Stimulated activated CD8-positive, alpha-beta memory T cell treated with anti-CD3 and anti-CD28 coated beads, Interleukin-7, amount 100 ng/mL, for 1 hour (primary cell): ENCODE measurements at regions not wholly inside any gene's neighbourhood (a gene's known extent, or its start where the extent isn't known, plus 50 kb on each side); places are given as distances from the start of the nearest gene placed in this dataset.
"Not testable (repeated sequence)": the region's sequence is repeated elsewhere in the genome, so short reads cannot be mapped to it uniquely, and the experiment has no call there.

Source experiments
- DNase-seq, 2 donors: peaks; one replicate each; pipeline ENCODE4 v3.0.0-alpha.2; 2020; ENCODE audit warnings: low read depth in 2 of 2

- no peak for DNase-seq
Observed at GRCh38 chr19:28326746-28327145, 886.2 kb downstream of the UQCRFS1 start.

DNA sequence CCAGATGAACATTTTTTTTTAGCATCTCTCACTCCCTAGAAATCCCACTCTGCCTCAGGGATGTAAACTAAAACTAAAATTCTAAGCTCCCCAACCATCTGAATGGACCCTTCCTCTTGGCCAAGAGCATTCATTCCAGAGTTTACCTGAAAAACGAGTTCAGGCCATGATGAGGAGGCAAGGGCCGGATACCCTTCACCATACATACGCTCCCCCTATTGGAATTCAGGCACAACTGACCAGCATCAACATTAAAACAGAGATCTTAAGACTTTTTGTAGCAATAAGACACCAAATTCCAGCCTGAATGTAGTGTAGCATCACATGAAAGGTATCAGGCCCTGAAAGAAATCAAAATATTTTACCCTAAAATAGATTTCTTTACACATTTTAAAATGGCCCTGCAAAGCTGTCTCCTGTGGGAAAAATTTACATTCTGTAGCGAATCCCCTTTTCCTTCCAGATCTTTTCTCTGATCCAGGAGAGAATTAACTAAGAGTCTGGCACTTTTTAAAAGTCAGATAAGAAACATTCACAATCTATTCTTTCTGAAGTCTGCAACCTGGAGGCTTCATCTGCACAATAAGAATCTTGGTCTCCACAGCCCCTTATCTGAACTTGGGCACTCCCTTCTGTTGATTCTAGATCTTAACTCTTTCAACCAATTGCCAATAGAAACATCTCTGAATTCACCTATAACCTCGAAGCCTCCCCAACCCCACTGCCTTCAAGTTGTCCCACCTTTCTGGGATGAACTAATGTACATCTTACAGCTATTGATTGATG, 888.5 kb downstream of the UQCRFS1 start:
- DNase-seq = no peak

DNA sequence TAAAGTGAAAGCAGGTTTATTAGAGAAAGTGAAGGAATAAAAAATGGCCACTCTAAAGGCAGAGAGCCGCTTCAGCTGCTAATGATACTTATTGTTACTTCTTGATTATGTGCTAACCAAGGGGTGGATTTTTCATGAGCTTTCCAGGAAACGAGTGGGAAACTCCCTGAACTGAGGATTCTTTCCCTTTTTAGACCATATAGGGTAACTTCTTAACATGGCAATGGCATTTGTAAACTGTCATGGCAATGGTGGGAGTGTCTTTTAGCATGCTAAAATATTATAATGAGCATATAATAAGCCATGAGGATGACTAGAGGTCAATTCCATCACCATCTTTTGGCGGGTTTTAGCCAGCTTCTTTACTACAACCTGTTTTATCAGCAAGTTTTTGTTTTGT, 890.0 kb downstream of the UQCRFS1 start:
- no peak for DNase-seq

DNA sequence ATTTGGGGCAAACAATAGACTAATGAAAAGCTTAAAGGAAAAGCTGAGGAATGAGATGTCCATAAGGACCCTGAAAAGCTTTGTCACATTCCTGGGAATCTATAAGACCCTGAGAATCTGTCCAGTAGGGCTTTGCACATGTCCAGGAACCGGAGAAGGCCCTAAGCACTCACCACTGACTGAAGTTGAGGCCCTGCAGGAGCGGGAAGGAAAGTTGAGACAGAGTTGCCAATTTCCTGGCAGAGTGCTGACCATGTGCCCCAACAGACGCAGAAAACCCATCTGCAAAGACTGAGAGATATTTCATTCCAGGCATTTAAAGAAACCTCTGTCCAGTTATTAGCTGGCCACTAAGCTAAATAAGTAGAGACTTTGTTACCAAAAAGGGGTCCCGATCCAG, 890.5 kb downstream of the UQCRFS1 start:
- DNase-seq = no peak

DNA sequence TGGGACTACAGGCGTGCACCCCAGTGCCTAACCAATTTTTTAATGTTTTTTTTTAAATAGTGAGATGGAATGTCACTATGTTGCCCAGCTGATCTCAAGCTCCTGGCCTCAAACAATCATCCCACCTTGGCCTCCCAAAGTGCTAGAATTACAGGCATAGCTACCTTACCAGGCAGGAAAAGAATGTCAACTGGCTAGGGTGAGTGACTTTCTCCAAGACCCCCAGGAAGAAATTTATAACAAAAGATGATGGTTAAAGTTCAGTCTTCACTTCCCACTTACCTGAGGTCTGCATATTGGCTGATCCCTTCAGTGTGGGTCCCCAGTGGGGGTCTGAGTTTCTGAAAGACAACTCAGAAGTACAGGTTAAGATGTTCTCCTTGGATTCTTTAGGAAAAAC, 893.0 kb downstream of the UQCRFS1 start:
- no peak for DNase-seq

GRCh38 chr19:28319227-28319626, 893.7 kb downstream of the UQCRFS1 start:
- no peak for DNase-seq

DNA sequence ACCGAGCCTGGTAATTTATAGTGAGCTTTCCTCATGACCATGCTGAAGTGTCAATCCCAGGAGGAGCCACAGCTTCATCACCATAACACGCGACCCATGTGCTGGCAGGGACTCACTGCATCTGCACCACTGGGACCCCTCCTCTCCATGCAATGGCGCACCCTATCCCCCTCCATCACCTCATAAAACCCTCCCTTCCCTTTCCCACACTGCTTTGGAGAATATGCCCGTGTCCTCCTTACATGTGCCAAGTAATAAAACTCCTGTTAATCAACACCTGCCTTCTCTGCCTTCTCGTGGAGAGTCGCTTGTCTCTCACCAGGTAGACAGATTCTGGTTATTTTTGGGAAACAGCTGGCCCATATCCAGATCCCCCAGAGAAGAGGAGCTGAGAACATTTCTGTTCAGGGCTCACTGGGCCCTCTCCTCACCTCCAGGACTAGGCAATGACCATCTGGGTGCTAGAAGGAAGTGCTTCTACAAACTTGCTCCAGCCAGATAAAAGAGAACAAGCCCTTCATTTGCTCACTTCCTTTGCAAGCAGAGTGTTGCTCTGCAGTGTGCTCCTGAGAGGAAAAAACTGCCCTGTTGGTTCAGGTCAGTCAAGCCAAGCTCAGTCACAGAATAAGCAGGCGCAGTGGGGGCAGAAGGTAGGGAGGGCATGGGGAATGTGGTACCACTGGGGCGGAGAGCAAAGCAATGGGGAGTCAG, 894.3 kb downstream of the UQCRFS1 start:
- no peak for DNase-seq

DNA sequence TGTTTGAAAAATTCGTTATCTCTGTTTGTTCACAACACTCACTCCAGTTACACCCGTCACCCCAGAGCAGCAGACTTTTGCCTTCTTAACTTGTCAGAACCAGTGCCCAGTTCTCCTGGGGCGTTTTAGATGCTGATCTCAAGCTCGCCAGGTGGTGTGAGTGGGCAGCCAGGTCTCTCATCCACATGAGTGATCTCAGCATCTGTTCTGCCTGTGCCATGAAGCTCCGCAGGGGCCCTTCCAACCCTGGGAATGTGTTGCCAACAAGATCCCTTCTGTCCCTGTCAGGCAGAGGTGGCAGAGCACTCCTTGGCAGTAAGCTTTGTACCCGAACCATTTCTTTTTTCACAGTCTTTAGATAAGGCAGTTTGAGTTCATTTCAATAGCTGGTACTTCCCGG, 896.5 kb downstream of the UQCRFS1 start:
- no peak for DNase-seq

- DNase-seq = no peak
Observed at GRCh38 chr19:28314756-28315155, 898.2 kb downstream of the UQCRFS1 start.

DNA sequence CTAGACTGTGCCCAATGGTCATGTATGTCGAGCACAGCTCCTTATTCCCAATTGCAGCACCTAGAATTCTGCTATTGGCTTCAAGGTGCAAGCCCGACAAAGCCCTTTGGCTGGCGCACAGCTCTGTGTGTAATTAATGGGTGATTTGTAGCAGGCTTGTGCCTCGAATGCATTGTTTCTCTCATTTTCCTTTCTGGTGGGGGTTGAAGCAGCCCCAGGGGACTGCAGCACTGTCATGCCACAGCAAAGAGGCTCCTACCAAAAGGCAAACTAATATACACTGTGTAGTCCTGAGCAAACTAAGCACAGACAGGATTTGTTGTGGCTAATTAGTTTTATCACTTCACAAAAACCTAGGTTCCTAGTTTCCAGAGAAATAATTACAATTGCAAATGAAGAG, 898.7 kb downstream of the UQCRFS1 start:
- no peak for DNase-seq

GRCh38 chr19:28313633-28314032, 899.3 kb downstream of the UQCRFS1 start:
- no peak for DNase-seq

DNA sequence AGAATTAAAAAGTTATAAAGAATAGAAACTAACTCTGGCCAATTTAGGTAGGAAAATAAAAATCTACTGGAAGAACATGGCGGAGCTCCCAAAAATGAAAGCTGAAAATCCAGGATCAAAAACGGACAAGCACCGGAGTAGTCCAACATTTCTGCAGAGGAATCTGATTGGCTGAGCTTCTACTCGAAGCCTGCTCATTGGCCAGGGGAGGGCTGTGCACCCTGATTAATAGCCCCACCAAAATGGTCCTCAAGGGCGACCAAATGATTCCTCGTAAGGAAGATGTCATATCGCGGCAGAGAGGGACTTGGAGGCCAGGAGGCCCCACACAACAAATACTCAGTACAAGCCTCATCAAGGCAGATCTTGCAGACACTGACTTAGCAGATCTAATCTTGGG, 900.7 kb downstream of the UQCRFS1 start:
- no peak for DNase-seq

- DNase-seq = not testable (repeated sequence)
Observed at GRCh38 chr19:28310829-28311228, 902.1 kb downstream of the UQCRFS1 start.

DNA sequence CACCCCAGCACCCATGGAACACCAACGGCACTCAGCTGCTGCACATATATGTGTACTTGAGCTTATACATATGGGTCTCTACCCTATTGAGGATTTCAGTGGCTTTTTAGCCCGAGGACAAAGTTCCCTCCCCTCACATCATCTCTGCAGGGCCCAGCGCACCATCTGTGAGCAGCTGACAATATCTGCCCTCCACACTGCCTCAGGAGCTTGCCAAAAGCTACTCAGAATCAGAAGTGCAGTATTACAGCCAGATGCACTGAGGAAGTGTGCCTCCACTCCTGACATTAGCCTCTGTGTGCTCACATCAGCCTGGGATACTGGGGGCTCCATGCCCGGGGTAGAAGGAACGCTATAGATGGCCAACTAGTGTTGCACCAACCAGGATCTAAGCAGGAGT, 903.9 kb downstream of the UQCRFS1 start:
- DNase-seq = no peak

- DNase-seq = no peak
Observed at GRCh38 chr19:28307963-28308362, 905.0 kb downstream of the UQCRFS1 start.

- DNase-seq = no peak
Observed at GRCh38 chr19:28307487-28307886, 905.5 kb downstream of the UQCRFS1 start.

- no peak for DNase-seq
Observed at GRCh38 chr19:28305513-28305912, 907.4 kb downstream of the UQCRFS1 start.

GRCh38 chr19:28303502-28303901, 909.4 kb downstream of the UQCRFS1 start:
- no peak for DNase-seq

- DNase-seq = no peak
Observed at GRCh38 chr19:28301961-28302360, 911.0 kb downstream of the UQCRFS1 start.

GRCh38 chr19:28301463-28301862, 911.5 kb downstream of the UQCRFS1 start:
- DNase-seq = no peak

- DNase-seq = no peak
Observed at GRCh38 chr19:28299649-28300048, 913.3 kb downstream of the UQCRFS1 start.

- no peak for DNase-seq
Observed at GRCh38 chr19:28297586-28298157, 915.3 kb downstream of the UQCRFS1 start.

GRCh38 chr19:28297036-28297435, 915.9 kb downstream of the UQCRFS1 start:
- DNase-seq = no peak
